Astrocyte (in vitro differentiated cells and primary cell): ENCODE measurements at regions not wholly inside any gene's neighbourhood (a gene's known extent, or its start where the extent isn't known, plus 50 kb on each side); places are given as distances from the start of the nearest gene placed in this dataset.

Experiments used
- CTCF ChIP-seq: IDR thresholded peaks from 2 replicates; pipeline ENCODE4 v1.5.1; 2011; ENCODE audit warnings: low read depth, mild to moderate bottlenecking, inconsistent platforms, low read length, moderate library complexity; ENCODE audit not compliant: insufficient read depth
- EZH2 ChIP-seq: IDR thresholded peaks from 2 replicates; pipeline ENCODE4 v1.6.1; 2012; ENCODE audit warnings: mild to moderate bottlenecking, low read length, inconsistent platforms; ENCODE audit not compliant: insufficient read depth

GRCh38 chr3:67876261-67876660 is 221.8 kb upstream of the SUCLG2 start:
- no peak for TF ChIP-seq CTCF
- no peak for TF ChIP-seq EZH2
